PFSK-1 (cell line): ENCODE measurements at regions not wholly inside any gene's neighbourhood (a gene's known extent, or its start where the extent isn't known, plus 50 kb on each side); places are given as distances from the start of the nearest gene placed in this dataset.

ENCODE experiments used
- POLR2AphosphoS5 ChIP-seq: IDR thresholded peaks from 2 replicates; pipeline ENCODE4 v1.6.1; 2012; ENCODE audit warnings: low read depth, mild to moderate bottlenecking, control low read depth, low read length, moderate library complexity
- REST ChIP-seq, 2 experiments: IDR thresholded peaks; 2 replicates each; pipeline versions ENCODE4 v1.6.1 to v1.8.0; 2011 to 2012; ENCODE audit warnings: low read depth in 2 of 2, low read length in 2 of 2, control low read depth in 1 of 2, inconsistent platforms in 1 of 2, mild to moderate bottlenecking in 1 of 2, moderate library complexity in 1 of 2; ENCODE audit not compliant: insufficient read depth in 1 of 2
- SIN3A ChIP-seq: IDR thresholded peaks from 2 replicates; pipeline ENCODE4 v1.6.1; 2012; ENCODE audit warnings: mild to moderate bottlenecking, low read length, moderate library complexity, borderline replicate concordance; ENCODE audit not compliant: insufficient read depth
- TAF1 ChIP-seq: IDR thresholded peaks from 2 replicates; pipeline ENCODE4 v1.6.1; 2012; ENCODE audit warnings: low read length, control low read depth, borderline replicate concordance; ENCODE audit not compliant: insufficient read depth

GRCh38 chr4:164591666-164592065 is 162.3 kb upstream of the SMIM31 start:
- TF ChIP-seq REST (IDR thresholded peaks at IDR 0.05; ENCODE audit: insufficient read depth in 1 of 2, low read depth in 2 of 2, low read length in 2 of 2) (no peak), POLR2AphosphoS5 (no peak), TAF1 (no peak), SIN3A (no peak)
